Naive thymus-derived CD4-positive, alpha-beta T cell (primary cell): ENCODE measurements at regions not wholly inside any gene's neighbourhood (a gene's known extent, or its start where the extent isn't known, plus 50 kb on each side); places are given as distances from the start of the nearest gene placed in this dataset.

Source experiments
- ATAC-seq: fragments of 150-1000 bp; cut with Tn5 transposase; 2 replicates; pipeline ENCODE4 v1.10.0; 2021; ENCODE audit warnings: mild to moderate bottlenecking, moderate library complexity
- CTCF ChIA-PET: fragments of 350-600 bp; sonication (Branson Sonifier 250); formaldehyde crosslinking; loops from one replicate; lab custom pipeline; 2021; ENCODE audit warnings: antibody characterized with exemption; lab: Charles Lee
- POLR2A ChIA-PET: fragments of 350-600 bp; sonication (Branson Sonifier 250); formaldehyde crosslinking; loops from one replicate; lab custom pipeline; 2021; ENCODE audit warnings: antibody characterized with exemption, inconsistent platforms; lab: Charles Lee
- DNase-seq, 9 donors: peaks; one replicate each; pipeline versions ENCODE4 v3.0.0 to v3.0.0-alpha.2; 2020 to 2022; ENCODE audit warnings: mixed read lengths in 1 of 9
- H3K27ac ChIP-seq: one replicate; pipeline ENCODE4 v1.7.0; 2013; ENCODE audit warnings: mild to moderate bottlenecking, low read depth, low read length, moderate library complexity
- H3K27me3 ChIP-seq, 2 donors: one replicate each; pipeline ENCODE4 v1.7.0; 2013; ENCODE audit warnings: low read length in 2 of 2, mild to moderate bottlenecking in 2 of 2, moderate library complexity in 2 of 2; ENCODE audit not compliant: control insufficient read depth in 2 of 2, insufficient read depth in 2 of 2
- H3K36me3 ChIP-seq, 3 experiments: 1 replicate in 2 of 3; 2 replicates in 1 of 3; pipeline ENCODE4 v1.7.0; 2013; ENCODE audit warnings: low read length in 3 of 3, mild to moderate bottlenecking in 3 of 3, moderate library complexity in 1 of 3; ENCODE audit not compliant: insufficient read depth in 3 of 3, control insufficient read depth in 2 of 3
- H3K4me1 ChIP-seq, 2 donors: one replicate each; pipeline ENCODE4 v1.7.0; 2013; ENCODE audit warnings: low read length in 2 of 2, mild to moderate bottlenecking in 2 of 2, moderate library complexity in 1 of 2; ENCODE audit not compliant: control insufficient read depth in 2 of 2, insufficient read depth in 2 of 2
- H3K4me3 ChIP-seq: 2 replicates; pipeline ENCODE4 v1.7.0; 2013; ENCODE audit warnings: mild to moderate bottlenecking, low read length
- H3K9me3 ChIP-seq, 3 experiments: 1 replicate in 2 of 3; 2 replicates in 1 of 3; pipeline ENCODE4 v1.7.0; 2013; ENCODE audit warnings: low read length in 3 of 3; ENCODE audit not compliant: control insufficient read depth in 2 of 3
- H3K27ac Mint-ChIP-seq, 9 donors: one replicate each; pipeline ENCODE4 v1.8.0; 2020 to 2022; ENCODE audit warnings: mixed read lengths in 9 of 9, mild to moderate bottlenecking in 8 of 9, moderate library complexity in 5 of 9, inconsistent platforms in 2 of 9
- H3K27me3 Mint-ChIP-seq, 5 donors: one replicate each; pipeline ENCODE4 v1.8.0; 2021 to 2022; ENCODE audit warnings: mixed read lengths in 5 of 5, mild to moderate bottlenecking in 1 of 5
- H3K36me3 Mint-ChIP-seq, 5 donors: one replicate each; pipeline ENCODE4 v1.8.0; 2020 to 2022; ENCODE audit warnings: mixed read lengths in 5 of 5, mild to moderate bottlenecking in 3 of 5, inconsistent platforms in 1 of 5
- H3K4me1 Mint-ChIP-seq, 7 donors: one replicate each; pipeline ENCODE4 v1.8.0; 2020 to 2022; ENCODE audit warnings: mixed read lengths in 7 of 7, mild to moderate bottlenecking in 3 of 7, inconsistent platforms in 1 of 7
- H3K4me3 Mint-ChIP-seq, 10 donors: one replicate each; pipeline ENCODE4 v1.8.0; 2020 to 2022; ENCODE audit warnings: mild to moderate bottlenecking in 10 of 10, mixed read lengths in 10 of 10, moderate library complexity in 6 of 10, inconsistent platforms in 2 of 10
- H3K9me3 Mint-ChIP-seq, 11 donors: one replicate each; pipeline ENCODE4 v1.8.0; 2020 to 2022; ENCODE audit warnings: mixed read lengths in 11 of 11, mild to moderate bottlenecking in 4 of 11, inconsistent platforms in 1 of 11, moderate library complexity in 1 of 11
- intact Hi-C, 2 donors: fragments of 100-400 bp; cut with micrococcal nuclease; formaldehyde crosslinking; loops; one replicate each; pipeline ENCODE4 v1.15.1; 2023

DNA sequence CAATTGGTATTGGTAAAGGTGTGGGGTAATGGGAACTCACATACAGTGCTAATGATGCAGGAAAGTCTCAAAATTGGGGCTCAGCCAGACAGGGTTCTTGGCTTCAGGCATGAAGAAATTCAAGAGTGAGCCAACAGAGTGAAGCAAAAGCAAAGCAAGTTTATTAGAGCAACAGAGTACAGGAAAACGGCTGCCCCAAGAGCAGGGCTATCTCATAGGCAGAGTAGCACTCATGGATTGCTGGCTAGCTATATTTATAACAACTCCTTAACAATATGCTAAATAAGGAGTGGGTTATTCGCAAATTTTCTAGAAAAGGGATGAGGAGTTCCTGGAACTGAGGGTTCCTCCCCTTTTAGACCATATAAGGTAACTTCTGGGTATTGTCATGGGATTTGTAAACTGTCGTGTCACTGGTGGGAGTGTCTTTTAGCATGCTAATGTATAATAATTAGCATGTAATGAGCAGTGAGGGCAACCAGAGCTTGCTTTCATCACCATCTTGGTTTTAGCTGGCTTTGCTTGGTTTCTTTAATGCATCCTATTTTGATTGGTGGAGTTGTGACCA, 233.8 kb upstream of the NOL4 start:
- Mint-ChIP-seq H3K4me1 (no peaks in the 10 kb centered on the region), H3K27me3 (no peaks in the 10 kb centered on the region), H3K36me3 (no peaks in the 10 kb centered on the region), H3K27ac (no peak overlapping the region), H3K9me3 (peaks cover 0 to 16% (median 4%) of the 10 kb centered on the region in 11 donors), H3K4me3 (no peak overlapping the region)
- ATAC-seq (no peak), DNase-seq (no peak)
- intact Hi-C loops, result no loop called here
- Histone ChIP-seq H3K4me1 (no peaks in the 10 kb centered on the region), H3K27ac (no peak overlapping the region), H3K9me3 (no peaks in the 10 kb centered on the region), H3K36me3 (no peaks in the 10 kb centered on the region), H3K4me3 (no peak overlapping the region), H3K27me3 (no peaks in the 10 kb centered on the region)
- ChIA-PET POLR2A (no interaction called here), CTCF (no interaction called here)

DNA sequence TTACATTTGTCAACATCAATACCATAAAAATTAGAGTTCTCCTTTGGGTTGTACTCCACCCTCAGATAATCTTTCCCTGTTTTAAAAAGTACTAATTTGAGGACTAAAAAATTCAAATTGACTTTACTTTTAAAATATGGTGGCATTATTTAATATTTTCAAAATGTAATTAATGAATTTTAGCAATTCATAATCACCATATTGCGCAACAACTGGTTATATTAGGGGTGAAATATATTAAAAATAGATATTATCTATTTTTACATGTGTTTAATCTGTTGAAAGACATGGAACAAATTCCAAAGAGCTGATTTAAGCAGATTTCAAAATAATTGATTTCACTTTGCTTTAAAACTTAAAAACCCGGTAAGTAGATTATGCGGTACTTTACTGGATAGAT, 236.6 kb upstream of the NOL4 start:
- DNase-seq (no peak), ATAC-seq (no peak)
- Histone ChIP-seq H3K27ac (no peak overlapping the region), H3K4me3 (no peak overlapping the region), H3K9me3 (no peaks in the 10 kb centered on the region), H3K4me1 (no peaks in the 10 kb centered on the region), H3K36me3 (no peaks in the 10 kb centered on the region), H3K27me3 (no peaks in the 10 kb centered on the region)
- ChIA-PET CTCF (no interaction called here), POLR2A (no interaction called here)
- Mint-ChIP-seq H3K27me3 (no peaks in the 10 kb centered on the region), H3K4me3 (no peak overlapping the region), H3K9me3 (peaks cover 0 to 27% (median 7%) of the 10 kb centered on the region in 11 donors), H3K36me3 (no peaks in the 10 kb centered on the region), H3K4me1 (no peaks in the 10 kb centered on the region), H3K27ac (no peak overlapping the region)
- intact Hi-C loops, result no loop called here

DNA sequence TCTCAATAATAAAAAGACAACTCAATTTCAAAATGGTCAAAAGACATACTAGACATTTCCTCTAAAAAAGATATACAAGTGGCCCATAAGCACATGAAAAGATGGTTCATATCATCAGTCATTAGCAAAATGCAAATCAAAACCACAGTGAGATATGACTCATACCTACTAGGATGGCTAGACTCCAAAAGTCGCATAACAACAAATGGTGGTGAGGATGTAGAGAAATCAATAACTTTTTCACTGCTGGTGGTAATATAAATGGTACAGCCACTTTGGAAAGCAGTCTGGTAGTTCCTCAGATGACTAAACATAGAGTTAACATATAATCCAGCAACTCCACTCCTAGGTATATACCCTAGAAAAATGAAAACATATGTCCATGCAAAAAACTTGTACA, 242.3 kb upstream of the NOL4 start:
- ChIA-PET CTCF (no interaction called here), POLR2A (no interaction called here)
- Histone ChIP-seq H3K27ac (no peak overlapping the region), H3K9me3 (no peaks in the 10 kb centered on the region), H3K27me3 (no peaks in the 10 kb centered on the region), H3K4me3 (no peak overlapping the region), H3K36me3 (no peaks in the 10 kb centered on the region), H3K4me1 (no peaks in the 10 kb centered on the region)
- Mint-ChIP-seq H3K4me3 (no peak overlapping the region), H3K36me3 (no peaks in the 10 kb centered on the region), H3K27me3 (no peaks in the 10 kb centered on the region), H3K9me3 (peaks cover 0 to 17% (median 9%) of the 10 kb centered on the region in 11 donors), H3K27ac (no peak overlapping the region), H3K4me1 (no peaks in the 10 kb centered on the region)
- no peak for ATAC-seq
- no peak for DNase-seq
- intact Hi-C loops, result no loop called here

DNA sequence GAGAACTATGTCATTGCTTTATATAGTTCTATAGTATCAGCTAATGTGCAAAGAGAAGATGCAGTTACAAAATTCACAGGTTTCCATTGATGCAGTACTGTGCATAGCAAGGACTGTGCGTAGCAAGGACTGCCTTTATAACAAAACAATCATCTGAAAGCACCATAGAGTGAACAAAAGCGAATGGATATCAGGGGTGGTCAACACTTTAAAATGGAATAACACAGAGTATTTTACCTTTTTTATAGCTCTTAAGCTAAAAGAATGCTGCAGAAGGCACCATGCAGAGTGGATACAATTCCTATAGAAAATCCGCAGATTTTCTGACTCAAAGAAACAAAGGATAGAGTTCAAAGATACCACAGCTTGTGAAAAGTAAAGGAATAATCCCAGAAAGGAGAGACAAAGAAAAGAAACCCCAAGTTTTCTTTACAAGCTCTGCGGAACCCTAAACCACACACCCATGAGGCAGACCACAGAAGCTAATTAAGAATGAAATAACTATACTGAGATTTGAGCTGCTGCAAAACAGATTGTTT, 229.9 kb upstream of the DTNA start:
- Mint-ChIP-seq H3K4me1 (no peaks in the 10 kb centered on the region), H3K36me3 (no peaks in the 10 kb centered on the region), H3K9me3 (peaks cover 0 to 24% (median 7%) of the 10 kb centered on the region in 11 donors), H3K27me3 (no peaks in the 10 kb centered on the region), H3K4me3 (no peak overlapping the region), H3K27ac (no peak overlapping the region)
- intact Hi-C loops, result loop anchor here in 1 of 2 donors (10.0 kb wide), 1 partner anchor 55 kb away; no protein-coding TSS in a partner anchor
- POLR2A ChIA-PET, result no interaction called here
- H3K4me1 ChIP-seq, result no peaks in the 10 kb centered on the region
- peaks cover 0 to 3% (median 0%) of the 10 kb centered on the region in 3 experiments for H3K9me3 ChIP-seq
- ATAC-seq, result no peak
- no peaks in the 10 kb centered on the region for H3K27me3 ChIP-seq
- no peak overlapping the region for H3K4me3 ChIP-seq
- H3K36me3 ChIP-seq, result no peaks in the 10 kb centered on the region
- CTCF ChIA-PET, result no interaction called here
- no peak overlapping the region for H3K27ac ChIP-seq
- DNase-seq, result no peak

DNA sequence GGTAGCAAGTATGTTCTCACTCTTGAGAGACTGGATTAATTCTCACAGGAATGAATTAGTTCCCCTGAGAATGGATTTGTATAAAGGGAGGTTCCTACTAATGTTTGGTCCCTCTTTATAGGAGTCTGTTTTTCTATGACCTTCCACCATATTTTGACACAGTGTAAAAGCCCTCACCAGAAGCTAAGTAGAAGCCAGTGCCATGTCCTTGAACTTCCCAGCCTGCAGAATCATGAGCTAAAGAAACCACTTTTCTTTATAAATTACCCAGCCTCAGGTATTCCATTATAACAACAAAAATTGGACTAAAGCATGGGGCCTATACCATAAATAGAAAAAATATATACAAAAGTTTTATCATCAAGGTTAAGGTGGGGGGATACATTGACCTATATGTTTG, 227.9 kb upstream of the DTNA start:
- H3K9me3 Mint-ChIP-seq, result peaks cover 0 to 19% (median 6%) of the 10 kb centered on the region in 11 donors
- peaks cover 0 to 3% (median 0%) of the 10 kb centered on the region in 3 experiments for H3K9me3 ChIP-seq
- H3K36me3 Mint-ChIP-seq, result no peaks in the 10 kb centered on the region
- H3K27ac ChIP-seq, result no peak overlapping the region
- ChIA-PET POLR2A (no interaction called here), CTCF (no interaction called here)
- H3K4me1 ChIP-seq, result no peaks in the 10 kb centered on the region
- no peaks in the 10 kb centered on the region for H3K27me3 Mint-ChIP-seq
- H3K4me1 Mint-ChIP-seq, result no peaks in the 10 kb centered on the region
- no peak for DNase-seq
- no peak overlapping the region for H3K4me3 Mint-ChIP-seq
- no peak overlapping the region for H3K27ac Mint-ChIP-seq
- H3K27me3 ChIP-seq, result no peaks in the 10 kb centered on the region
- H3K4me3 ChIP-seq, result no peak overlapping the region
- ATAC-seq, result no peak
- no peaks in the 10 kb centered on the region for H3K36me3 ChIP-seq
- intact Hi-C loops, result loop anchor here in 1 of 2 donors (10.0 kb wide), 1 partner anchor 57 kb away; no protein-coding TSS in a partner anchor

DNA sequence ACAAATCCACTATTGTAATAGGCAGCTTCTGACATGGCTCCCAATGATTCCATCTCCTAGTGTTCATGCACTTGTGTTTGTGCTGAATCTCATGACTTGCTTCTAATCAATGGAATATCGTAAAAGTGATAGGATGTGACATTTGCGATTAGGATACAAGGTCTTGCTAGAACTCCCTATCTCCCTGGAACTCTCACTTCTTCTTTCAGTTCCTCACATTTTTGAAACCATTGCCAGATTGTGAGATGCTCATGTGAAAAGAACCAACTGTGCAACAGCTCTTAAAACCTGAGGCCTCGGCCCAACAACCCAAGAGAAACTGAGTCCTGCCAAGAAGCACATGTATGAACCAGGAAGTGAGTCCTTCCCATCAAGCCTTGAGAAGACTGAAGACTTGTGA, 226.9 kb upstream of the DTNA start:
- CTCF ChIA-PET, result no interaction called here
- no peak for DNase-seq
- peaks cover 0 to 18% (median 5%) of the 10 kb centered on the region in 11 donors for H3K9me3 Mint-ChIP-seq
- intact Hi-C loops, result loop anchor here in 1 of 2 donors (10.0 kb wide), 1 partner anchor 58 kb away; no protein-coding TSS in a partner anchor
- no peaks in the 10 kb centered on the region for H3K4me1 Mint-ChIP-seq
- no peaks in the 10 kb centered on the region for H3K36me3 ChIP-seq
- H3K4me3 Mint-ChIP-seq, result no peak overlapping the region
- H3K4me1 ChIP-seq, result no peaks in the 10 kb centered on the region
- POLR2A ChIA-PET, result no interaction called here
- H3K27ac ChIP-seq, result no peak overlapping the region
- no peaks in the 10 kb centered on the region for H3K36me3 Mint-ChIP-seq
- H3K27ac Mint-ChIP-seq, result no peak overlapping the region
- no peaks in the 10 kb centered on the region for H3K27me3 ChIP-seq
- H3K4me3 ChIP-seq, result no peak overlapping the region
- H3K27me3 Mint-ChIP-seq, result no peaks in the 10 kb centered on the region
- H3K9me3 ChIP-seq, result peaks cover 0 to 3% (median 0%) of the 10 kb centered on the region in 3 experiments
- ATAC-seq, result no peak

DNA sequence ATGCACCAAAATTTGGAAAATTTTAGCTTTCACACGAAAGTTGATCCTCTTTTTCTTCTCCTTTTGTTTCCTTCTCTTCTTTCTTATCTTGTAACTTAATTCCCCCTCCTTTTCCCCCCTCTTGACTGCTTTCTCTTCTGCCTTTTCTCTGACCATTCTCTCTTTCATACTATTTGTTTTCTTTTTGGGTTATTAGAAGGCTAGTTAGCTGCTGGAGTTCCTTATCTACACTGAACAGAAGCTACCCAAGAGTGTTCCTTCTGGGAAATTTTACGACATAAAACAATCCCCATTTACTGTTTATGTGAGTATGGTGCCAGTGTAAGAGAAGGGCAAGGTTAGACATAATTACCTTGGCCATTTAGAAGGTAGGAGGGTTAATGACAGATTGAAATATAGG, 218.4 kb upstream of the DTNA start:
- no peak overlapping the region for H3K27ac Mint-ChIP-seq

More for the DNA sequence above, 218.4 kb upstream of the DTNA start:
- intact Hi-C loops, result no loop called here
- Histone ChIP-seq H3K9me3 (no peaks in the 10 kb centered on the region), H3K27me3 (peaks cover 0 to 3% of the 10 kb centered on the region in 2 donors), H3K36me3 (no peaks in the 10 kb centered on the region), H3K4me1 (no peaks in the 10 kb centered on the region), H3K27ac (no peak overlapping the region), H3K4me3 (no peak overlapping the region)
- Mint-ChIP-seq H3K4me1 (peaks cover 0 to 9% (median 3%) of the 10 kb centered on the region in 7 donors), H3K36me3 (peaks cover 0 to 4% (median 0%) of the 10 kb centered on the region in 5 donors), H3K9me3 (peaks cover 0 to 15% (median 2%) of the 10 kb centered on the region in 11 donors), H3K27me3 (peaks cover 26 to 46% (median 45%) of the 10 kb centered on the region in 5 donors), H3K4me3 (no peak overlapping the region)
- ChIA-PET CTCF (no interaction called here), POLR2A (no interaction called here)
- no peak for DNase-seq
- no peak for ATAC-seq
